HG03378 (cell line): ENCODE measurements at regions not wholly inside any gene's neighbourhood (a gene's known extent, or its start where the extent isn't known, plus 50 kb on each side); places are given as distances from the start of the nearest gene placed in this dataset.

Experiments used
- ATAC-seq: cut with Tn5 transposase; IDR thresholded peaks from one replicate; pipeline ENCODE4 v1.9.1; 2021; ENCODE audit warnings: mild to moderate bottlenecking, moderate library complexity; ENCODE audit not compliant: unreplicated experiment

- no peak for ATAC-seq
These were observed 560.5 kb upstream of the MEF2C start for GRCh38 chr5:89443508-89443907.

DNA sequence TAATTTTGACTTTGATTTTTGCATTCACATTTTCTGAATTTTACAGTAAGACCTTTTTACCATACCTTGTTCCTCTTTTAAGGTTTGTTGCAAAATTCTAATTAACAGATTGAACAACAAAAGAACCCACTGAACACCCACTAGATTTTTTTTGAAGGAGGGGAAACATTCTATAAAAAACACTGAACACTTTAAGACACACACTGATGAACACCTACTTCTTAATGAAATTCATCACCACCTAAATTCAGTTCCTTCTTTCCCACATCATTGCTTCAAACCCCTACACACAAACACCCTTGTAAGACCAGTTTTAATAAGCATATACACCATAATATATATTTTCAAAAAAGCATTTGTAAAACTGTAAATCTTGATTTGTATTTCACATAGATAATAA is 559.0 kb upstream of the MEF2C start:
- no peak for ATAC-seq

- ATAC-seq: no peak
These were observed 557.7 kb upstream of the MEF2C start for GRCh38 chr5:89440670-89441069.

DNA sequence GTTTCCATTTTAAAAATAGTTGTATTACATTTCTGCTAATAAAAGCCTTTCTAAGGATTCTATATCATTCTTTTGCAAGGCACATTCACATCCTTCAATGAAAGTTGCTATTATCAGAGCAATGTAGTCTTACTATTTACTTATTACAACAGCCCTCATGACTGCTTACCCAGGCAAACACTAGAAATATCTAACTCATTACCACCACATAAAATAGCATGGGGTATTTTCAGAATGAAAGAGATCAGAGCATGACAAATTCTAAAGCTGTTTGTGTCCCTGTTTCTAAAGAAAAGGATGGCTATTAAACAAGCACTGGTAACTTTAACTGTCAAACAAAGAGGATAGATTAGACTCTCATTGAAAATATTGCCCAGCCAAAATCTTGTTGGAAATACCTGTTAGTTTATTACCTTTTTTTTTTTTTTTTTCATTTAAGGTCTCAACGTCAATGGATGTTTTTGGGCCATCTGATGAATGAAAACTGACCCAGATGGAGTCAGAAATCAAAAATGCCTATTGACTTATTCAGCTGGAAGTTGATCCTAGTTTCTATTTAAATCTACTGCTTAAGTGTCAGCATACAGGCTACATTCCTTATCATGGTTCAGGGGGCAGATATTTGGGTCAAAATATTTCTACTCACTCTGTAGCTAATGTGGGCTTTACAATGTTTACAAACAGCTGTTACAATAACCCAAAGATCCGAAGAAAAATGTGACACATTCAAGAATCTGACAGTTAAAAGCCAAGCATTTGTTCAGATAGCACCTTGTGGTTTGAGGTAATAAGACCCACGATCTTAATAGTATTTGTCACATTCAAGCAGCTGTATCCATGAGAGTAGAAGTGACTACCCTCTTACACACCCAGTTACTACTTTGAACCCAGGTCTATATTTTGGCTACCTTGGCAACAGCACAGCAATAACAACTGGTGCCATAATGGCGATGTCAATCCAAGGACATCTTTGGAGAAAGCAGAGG is 554.8 kb upstream of the MEF2C start:
- ATAC-seq: no peak

DNA sequence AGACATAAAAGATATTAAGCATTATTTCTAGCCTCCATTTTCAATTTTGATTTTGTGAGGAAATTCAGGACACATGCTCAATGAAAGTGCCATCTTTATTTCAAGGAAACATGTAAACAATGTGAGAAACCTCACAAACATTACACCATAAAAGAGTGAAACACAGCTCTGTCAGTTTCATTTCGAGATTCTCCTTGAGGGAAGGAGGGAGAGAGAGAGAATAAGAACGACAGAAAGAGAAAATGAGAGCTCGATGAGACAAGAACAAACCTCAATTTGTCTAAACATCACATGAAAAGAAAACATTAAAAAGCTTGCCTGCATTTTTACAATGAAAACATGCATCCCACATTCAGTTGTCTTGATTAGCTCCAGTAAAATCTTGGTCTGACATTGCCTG is 553.5 kb upstream of the MEF2C start:
- no peak for ATAC-seq

DNA sequence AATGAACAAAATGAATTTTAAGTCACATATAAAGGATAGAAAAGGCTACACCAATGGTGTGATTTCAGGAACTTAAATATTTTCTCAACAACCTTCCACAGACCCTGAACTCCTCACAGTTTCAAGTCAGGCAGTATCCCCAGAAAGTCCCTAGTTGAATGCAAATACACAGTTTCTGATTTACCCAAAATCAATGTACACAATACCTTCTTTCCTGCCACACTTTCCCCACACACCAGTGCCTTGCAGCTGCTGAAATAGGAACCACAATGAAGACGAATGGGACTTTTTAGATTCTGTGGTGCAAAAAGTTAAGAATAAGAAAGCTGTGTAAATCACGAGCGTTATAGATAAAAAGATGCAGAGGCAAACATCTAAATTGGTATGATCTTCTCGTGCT is 552.4 kb upstream of the MEF2C start:
- peak; percentile 86 for ATAC-seq

- ATAC-seq: no peak
These were observed 545.6 kb upstream of the MEF2C start for GRCh38 chr5:89428624-89429023.

GRCh38 chr5:89425062-89425461 is 542.1 kb upstream of the MEF2C start:
- ATAC-seq: no peak

DNA sequence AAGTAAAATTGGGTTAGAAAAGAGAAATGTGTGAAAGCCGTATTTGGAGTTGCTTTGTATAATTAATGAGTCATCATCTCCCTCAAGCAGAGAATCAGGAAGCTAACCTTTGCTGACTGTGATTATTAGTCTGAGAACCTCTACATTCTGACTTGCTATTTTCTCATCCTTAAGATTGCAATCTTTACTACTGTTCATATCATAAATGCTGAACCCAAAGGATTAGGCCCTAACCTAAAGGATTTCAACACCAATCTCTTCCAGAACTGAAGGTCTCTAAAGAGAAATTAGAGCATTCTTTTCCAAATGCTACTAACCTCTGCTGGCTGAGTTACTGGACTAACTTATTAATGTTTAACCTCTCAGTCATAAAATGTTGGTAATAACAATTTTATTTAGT is 538.1 kb upstream of the MEF2C start:
- ATAC-seq: peak; percentile 67

DNA sequence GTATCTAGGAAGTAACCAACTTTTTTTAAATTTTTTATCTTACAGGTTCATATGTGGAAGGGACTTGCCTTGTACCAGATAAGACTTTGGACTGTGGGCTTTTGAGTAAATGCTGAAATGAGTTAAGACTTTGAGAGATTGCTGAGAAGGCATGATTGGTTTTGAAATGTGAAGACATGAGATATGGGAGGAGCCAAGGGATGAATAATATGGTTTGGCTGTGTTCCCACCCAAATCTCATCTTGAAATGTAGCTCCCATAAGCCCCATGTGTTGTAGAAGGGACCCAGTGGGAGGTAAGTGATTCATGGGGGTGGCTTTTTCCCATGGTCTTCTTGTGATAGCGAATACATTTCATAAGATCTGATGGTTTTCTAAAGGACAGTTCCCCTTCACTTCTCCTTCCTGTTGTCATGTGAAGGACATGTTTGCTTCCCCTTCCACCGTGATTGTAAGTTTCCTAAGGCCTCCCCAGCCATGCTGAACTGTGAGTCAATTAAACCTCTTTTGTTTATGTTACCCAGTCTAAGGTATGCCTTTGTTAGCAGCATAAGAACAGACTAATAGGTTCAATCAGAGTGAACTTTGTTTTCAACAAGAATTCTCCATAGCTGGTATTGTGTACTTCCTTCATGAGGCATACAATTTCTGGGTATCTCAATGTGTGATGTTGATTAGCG is 535.6 kb upstream of the MEF2C start:
- no peak for ATAC-seq

- no peak for ATAC-seq
These were observed 535.0 kb upstream of the MEF2C start for GRCh38 chr5:89417990-89418389.

GRCh38 chr5:89417515-89417914 is 534.5 kb upstream of the MEF2C start:
- ATAC-seq: no peak

DNA sequence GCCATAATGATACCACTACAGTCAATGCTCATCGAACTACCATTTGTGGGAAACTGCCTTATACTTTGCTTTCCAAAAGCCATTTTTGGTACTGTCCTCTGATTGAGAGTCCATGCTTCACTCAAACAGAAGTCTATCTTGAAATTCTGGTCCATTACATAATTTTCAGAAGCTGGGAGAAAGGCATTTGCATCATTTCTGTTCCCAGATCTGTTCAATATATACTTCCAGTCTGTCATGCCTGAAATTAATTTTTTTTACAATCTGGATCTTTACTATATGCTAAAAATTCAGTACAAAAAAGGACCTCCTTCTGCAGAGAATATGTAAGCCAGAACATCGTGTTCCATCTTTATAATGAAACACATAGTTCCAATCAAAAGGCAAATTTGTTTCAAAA is 528.9 kb upstream of the MEF2C start:
- no peak for ATAC-seq

- no peak for ATAC-seq
These were observed 524.1 kb upstream of the MEF2C start for GRCh38 chr5:89407054-89407453.

DNA sequence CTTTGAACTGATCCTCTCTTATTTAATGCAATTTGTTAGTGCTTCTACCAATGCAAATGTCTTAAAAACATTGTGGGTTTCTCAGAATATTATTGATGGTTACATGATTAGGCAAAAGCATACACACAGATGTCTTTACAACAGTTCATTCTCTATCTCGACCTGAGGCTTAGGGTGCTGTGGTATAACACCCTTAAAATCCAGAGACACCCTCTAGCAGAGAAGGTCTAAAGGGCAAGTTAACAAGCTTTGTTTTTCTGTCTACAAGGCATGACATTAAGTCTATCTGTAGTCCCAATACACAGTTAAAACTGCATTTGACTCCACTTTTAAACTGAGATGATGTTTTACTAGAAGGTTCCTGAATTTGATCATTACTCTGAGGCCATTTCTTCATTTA is 518.7 kb upstream of the MEF2C start:
- no peak for ATAC-seq

DNA sequence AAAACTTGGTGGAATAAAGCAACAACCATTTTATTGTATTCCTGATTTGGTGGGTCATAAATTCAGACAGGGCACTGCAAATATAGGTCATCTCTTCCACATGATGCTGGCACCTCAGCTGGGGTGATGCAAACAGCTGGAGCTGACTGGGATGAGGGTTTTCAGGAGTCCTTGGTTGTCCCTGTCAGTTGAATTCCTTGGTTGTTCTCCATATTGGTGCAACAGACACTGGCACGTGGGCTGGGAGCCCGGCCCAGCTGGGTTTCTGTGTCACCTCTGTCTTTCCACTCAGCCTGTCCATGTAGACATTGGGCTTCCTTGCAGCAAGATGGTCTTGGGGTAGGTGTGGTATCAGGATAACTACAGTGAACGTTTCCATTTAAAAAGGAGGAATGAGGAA is 518.0 kb upstream of the MEF2C start:
- no peak for ATAC-seq

GRCh38 chr5:89399548-89399947 is 516.6 kb upstream of the MEF2C start:
- no peak for ATAC-seq

DNA sequence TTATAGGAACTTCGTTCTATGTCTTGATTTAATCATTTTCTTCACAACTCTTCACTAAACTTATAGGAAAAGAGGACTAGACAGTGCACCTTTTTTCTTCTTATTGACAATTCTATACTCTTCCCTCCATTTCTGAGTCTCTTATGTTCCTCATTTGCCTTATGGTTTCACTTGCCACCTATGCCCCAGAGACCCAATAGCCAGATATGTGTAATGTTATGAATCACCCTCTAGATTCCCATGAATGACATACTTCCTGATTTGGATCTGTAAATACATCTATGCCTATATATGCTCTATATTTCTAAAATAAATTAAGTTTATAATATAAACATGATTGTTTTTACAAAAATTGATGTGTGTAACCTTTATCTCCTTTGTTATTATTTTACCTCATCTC is 514.1 kb upstream of the MEF2C start:
- ATAC-seq: peak; percentile 84

DNA sequence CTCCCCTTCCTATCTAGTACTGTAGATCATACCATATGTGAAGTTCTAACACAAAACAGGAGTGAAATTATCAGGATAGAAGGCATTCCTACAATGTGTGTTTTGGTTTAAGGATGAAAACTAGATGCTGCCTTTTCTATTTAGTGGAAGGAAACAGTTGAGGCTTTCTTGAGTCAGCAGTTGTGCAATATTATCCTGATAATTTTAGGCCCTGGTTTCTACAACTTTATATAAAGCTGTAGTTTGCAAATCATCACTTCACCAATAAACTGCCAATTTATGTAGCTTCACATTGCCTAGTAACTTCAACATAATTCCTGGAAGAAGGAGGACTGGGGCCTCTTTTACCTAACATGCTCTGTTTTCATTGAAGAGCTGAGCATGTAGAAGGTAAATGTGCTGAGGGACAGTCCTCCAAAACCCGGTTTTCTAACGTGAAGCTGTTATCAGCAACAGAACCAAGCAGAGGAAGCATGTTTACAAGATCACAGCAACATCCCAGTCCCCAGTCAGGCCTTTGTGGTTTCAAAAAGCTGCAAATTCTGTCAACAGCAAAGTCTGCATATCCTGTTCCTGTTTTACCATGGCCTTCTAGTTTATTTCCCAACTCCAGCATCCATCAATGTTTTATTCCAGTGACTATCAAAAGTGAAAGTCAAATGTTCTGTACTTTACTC is 513.4 kb upstream of the MEF2C start:
- peak; percentile 48 for ATAC-seq

- ATAC-seq: no peak
These were observed 512.1 kb upstream of the MEF2C start for GRCh38 chr5:89395111-89395510.

GRCh38 chr5:89388872-89389271 is 505.9 kb upstream of the MEF2C start:
- ATAC-seq: no peak

- no peak for ATAC-seq
These were observed 501.4 kb upstream of the MEF2C start for GRCh38 chr5:89384391-89384790.
